ENCODE measurements at regions not wholly inside any gene's neighbourhood (a gene's known extent, or its start where the extent isn't known, plus 50 kb on each side); places are given as distances from the start of the nearest gene placed in this dataset.
"Not testable (repeated sequence)": the region's sequence is repeated elsewhere in the genome, so short reads cannot be mapped to it uniquely, and the experiment has no call there.

DNA sequence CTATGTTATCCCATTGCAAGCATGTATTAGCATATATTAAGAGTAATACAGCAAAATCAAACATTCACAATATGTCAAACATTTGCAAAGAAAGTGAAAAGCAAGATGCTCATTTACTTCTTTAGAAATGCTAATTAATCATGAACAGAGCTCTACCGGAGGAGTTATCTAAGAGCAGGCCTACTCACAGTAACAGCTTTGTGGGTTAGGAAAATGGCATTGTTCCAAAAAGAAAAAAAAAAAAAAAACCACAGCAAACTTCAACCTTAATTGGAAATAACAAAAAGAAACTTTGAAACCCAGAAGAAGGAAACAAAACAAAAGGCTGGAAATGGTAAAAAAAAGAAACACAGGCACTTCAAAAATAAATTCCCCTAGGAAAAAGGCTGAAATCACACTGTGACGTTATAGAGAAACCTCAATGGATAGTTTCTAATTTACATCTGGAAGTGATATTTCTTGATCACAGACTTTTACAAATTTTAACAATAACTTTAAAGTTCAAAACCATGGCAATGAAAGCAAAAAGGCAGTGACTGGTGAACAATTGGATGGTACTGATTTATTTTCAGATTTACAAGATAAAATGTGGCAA lies 1236.8 kb upstream of the SPRY2 start:
- Mint-ChIP-seq H3K27me3 (no peaks in the 10 kb centered on the region), H3K9me3 (peaks cover 19% of the 10 kb centered on the region), H3K36me3 (ENCODE audit: low read depth) (no peaks in the 10 kb centered on the region), H3K4me3 (no peak overlapping the region), H3K4me1 (no peaks in the 10 kb centered on the region), H3K27ac (no peak overlapping the region)
- ATAC-seq (replicated peaks): no peak

DNA sequence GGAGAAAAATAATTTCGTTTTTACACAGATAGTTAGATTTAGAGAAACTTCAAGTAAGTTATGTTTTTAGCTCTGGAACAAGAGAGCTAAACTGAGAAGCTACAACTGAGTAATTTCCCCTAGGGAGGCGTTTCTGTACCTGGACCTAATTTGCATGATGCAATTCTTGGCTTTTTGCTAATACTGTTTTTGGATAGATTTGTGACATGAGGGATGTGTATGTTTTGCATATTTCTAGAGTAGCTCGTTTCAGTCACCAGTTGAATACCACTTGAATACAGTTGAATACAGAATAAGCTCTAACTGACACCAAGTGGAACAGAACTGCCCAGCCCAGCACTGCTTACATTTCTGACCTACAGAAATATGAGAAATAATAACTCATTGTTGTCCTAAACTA lies 1227.9 kb upstream of the SPRY2 start:
- no peak overlapping the region for H3K4me3 Mint-ChIP-seq
- H3K4me1 Mint-ChIP-seq: no peaks in the 10 kb centered on the region
- ATAC-seq (replicated peaks): no peak
- H3K9me3 Mint-ChIP-seq: peaks cover 8% of the 10 kb centered on the region
- H3K27me3 Mint-ChIP-seq: no peaks in the 10 kb centered on the region
- H3K27ac Mint-ChIP-seq: no peak overlapping the region
- no peaks in the 10 kb centered on the region for H3K36me3 Mint-ChIP-seq (ENCODE audit: low read depth)

DNA sequence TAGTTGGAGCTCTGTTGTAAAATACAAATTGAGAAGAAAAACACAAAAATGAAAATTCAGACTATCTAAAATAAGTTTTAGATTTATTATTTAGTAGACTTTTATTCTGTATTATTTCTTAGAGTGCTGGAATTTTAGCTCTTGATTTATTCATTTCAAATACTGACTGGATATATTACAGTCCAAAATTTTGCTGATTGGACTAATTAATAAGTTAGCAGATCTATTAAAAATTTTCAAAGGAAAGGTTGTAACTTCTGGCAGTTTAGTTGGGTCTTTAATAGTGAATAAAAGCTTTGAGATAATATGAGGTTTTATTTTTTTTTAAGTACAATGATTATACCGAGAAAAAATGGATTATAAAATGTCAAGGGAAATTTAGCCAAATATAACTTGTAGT lies 1224.9 kb upstream of the SPRY2 start:
- Mint-ChIP-seq H3K36me3 (ENCODE audit: low read depth) (no peaks in the 10 kb centered on the region), H3K9me3 (peaks cover 13% of the 10 kb centered on the region), H3K27ac (no peak overlapping the region), H3K4me3 (no peak overlapping the region), H3K27me3 (no peaks in the 10 kb centered on the region), H3K4me1 (no peaks in the 10 kb centered on the region)
- no peak for ATAC-seq (replicated peaks)

DNA sequence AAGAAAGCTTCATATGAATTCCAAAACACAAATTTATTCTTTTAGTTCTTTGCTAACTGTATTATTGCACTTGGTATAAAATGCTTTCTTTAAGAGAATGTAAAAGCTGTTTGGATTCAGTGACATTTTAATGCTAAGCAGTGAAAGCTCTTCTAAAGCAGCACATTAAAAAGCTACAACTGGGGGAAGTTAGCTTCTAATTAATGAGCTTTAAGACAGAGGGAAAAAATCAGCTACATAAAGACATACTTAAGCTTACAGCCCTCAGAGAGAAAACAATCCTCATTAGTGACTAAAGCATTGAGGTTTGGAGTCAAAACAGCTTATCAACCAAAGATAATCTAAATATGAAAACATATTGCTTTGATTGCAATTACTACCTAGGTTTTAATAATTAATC lies 1222.2 kb upstream of the SPRY2 start:
- no peak for ATAC-seq (replicated peaks)
- H3K4me3 Mint-ChIP-seq: no peak overlapping the region
- no peaks in the 10 kb centered on the region for H3K4me1 Mint-ChIP-seq
- H3K36me3 Mint-ChIP-seq (ENCODE audit: low read depth): no peaks in the 10 kb centered on the region
- H3K9me3 Mint-ChIP-seq: peaks cover 9% of the 10 kb centered on the region
- H3K27ac Mint-ChIP-seq: no peak overlapping the region
- no peaks in the 10 kb centered on the region for H3K27me3 Mint-ChIP-seq

GRCh38 chr13:81562598-81562997 lies 1221.7 kb upstream of the SPRY2 start:
- no peak overlapping the region for H3K27ac Mint-ChIP-seq

DNA sequence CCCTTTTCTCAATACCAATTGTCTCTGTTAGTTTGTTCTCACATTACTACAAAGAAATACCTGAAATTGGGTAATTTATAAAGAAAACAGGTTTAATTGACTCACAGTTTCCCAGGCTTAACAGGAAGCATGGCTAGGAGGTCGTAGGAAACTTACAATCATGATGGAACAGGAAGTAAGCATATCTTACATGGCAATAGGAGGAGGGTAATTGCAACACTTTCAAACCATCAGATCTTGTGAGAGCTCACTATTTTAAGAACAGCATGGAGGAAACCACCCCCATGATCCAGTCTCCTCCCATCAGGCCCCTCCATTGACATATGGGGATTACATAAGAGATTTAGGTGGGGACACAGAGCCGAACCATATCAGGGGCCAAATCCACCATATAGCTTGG lies 1210.1 kb upstream of the SPRY2 start:
- no peaks in the 10 kb centered on the region for H3K27me3 Mint-ChIP-seq
- H3K4me1 Mint-ChIP-seq: no peaks in the 10 kb centered on the region
- peaks cover 23% of the 10 kb centered on the region for H3K9me3 Mint-ChIP-seq
- no peaks in the 10 kb centered on the region for H3K36me3 Mint-ChIP-seq (ENCODE audit: low read depth)
- no peak overlapping the region for H3K4me3 Mint-ChIP-seq
- H3K27ac Mint-ChIP-seq: no peak overlapping the region
- ATAC-seq (replicated peaks): no peak

More at GRCh38 chr13:81562598-81562997, 1221.7 kb upstream of the SPRY2 start:
- no peaks in the 10 kb centered on the region for H3K4me1 Mint-ChIP-seq
- H3K9me3 Mint-ChIP-seq: peaks cover 9% of the 10 kb centered on the region
- no peak overlapping the region for H3K4me3 Mint-ChIP-seq
- ATAC-seq (replicated peaks): no peak
- H3K27me3 Mint-ChIP-seq: no peaks in the 10 kb centered on the region
- H3K36me3 Mint-ChIP-seq (ENCODE audit: low read depth): no peaks in the 10 kb centered on the region

- H3K4me1 Mint-ChIP-seq; H3K36me3 Mint-ChIP-seq (ENCODE audit: low read depth); H3K4me3 Mint-ChIP-seq; H3K27ac Mint-ChIP-seq; ATAC-seq (replicated peaks); H3K27me3 Mint-ChIP-seq: not testable (repeated sequence)
- H3K9me3 Mint-ChIP-seq: peaks cover 30% of the 10 kb centered on the region
Observed at GRCh38 chr13:81546294-81546693, 1205.4 kb upstream of the SPRY2 start.

DNA sequence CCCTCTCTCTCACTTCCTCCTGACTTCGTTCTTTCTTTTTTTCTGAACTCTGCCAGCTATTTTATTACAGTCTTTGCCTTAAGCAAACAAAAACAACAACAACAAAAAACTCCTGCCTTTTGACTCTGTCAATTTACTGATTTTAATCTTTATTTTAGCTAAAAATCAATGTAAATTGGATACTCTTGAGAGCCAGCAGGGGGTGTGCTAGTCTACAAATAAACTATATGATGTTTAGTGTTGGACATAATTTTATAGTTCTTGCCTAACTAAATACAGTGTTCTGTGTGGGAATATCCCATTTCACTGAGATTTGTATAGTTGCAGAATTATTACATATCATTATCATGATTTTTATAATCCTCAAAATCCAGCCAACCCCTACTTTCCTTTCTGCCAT lies 1199.9 kb upstream of the SPRY2 start:
- no peaks in the 10 kb centered on the region for H3K27me3 Mint-ChIP-seq
- H3K4me1 Mint-ChIP-seq: no peaks in the 10 kb centered on the region
- ATAC-seq (replicated peaks): no peak
- H3K4me3 Mint-ChIP-seq: no peak overlapping the region
- H3K9me3 Mint-ChIP-seq: peaks cover 26% of the 10 kb centered on the region
- H3K36me3 Mint-ChIP-seq (ENCODE audit: low read depth): no peaks in the 10 kb centered on the region
- H3K27ac Mint-ChIP-seq: no peak overlapping the region

- no peaks in the 10 kb centered on the region for H3K4me1 Mint-ChIP-seq
- H3K4me3 Mint-ChIP-seq: no peak overlapping the region
- H3K9me3 Mint-ChIP-seq: peaks cover 27% of the 10 kb centered on the region
- H3K27ac Mint-ChIP-seq: no peak overlapping the region
- no peaks in the 10 kb centered on the region for H3K36me3 Mint-ChIP-seq (ENCODE audit: low read depth)
- no peak for ATAC-seq (replicated peaks)
- H3K27me3 Mint-ChIP-seq: no peaks in the 10 kb centered on the region
Observed at GRCh38 chr13:81539643-81540150, 1198.8 kb upstream of the SPRY2 start.

GRCh38 chr13:81498969-81499368 lies 1158.0 kb upstream of the SPRY2 start:
- no peak for ATAC-seq (replicated peaks)
- H3K4me3 Mint-ChIP-seq: no peak overlapping the region
- H3K36me3 Mint-ChIP-seq (ENCODE audit: low read depth): no peaks in the 10 kb centered on the region
- H3K9me3 Mint-ChIP-seq: peaks cover 22% of the 10 kb centered on the region
- no peak overlapping the region for H3K27ac Mint-ChIP-seq
- H3K4me1 Mint-ChIP-seq: no peaks in the 10 kb centered on the region
- no peaks in the 10 kb centered on the region for H3K27me3 Mint-ChIP-seq

DNA sequence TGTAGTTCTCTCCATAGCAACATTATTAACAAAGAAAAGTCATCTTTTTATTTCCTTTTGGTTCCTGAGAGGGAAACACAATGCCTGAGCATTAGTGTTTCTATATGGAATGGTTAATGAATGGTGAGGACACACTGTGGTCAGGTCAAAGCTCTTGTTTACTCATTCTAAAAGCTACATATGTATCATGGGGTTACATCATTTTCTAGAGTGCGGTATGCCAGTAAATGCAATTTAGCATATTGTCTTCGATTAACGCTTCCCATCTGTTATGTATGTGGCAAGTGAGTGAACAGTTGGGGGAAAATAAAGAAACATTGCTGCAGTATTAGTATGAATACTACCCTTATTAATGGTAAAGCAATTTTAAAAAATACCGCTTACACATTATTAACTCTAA lies 1152.2 kb upstream of the SPRY2 start:
- H3K27ac Mint-ChIP-seq: no peak overlapping the region
- no peaks in the 10 kb centered on the region for H3K4me1 Mint-ChIP-seq
- H3K27me3 Mint-ChIP-seq: no peaks in the 10 kb centered on the region
- H3K36me3 Mint-ChIP-seq (ENCODE audit: low read depth): no peaks in the 10 kb centered on the region
- H3K4me3 Mint-ChIP-seq: no peak overlapping the region
- H3K9me3 Mint-ChIP-seq: peaks cover 10% of the 10 kb centered on the region
- ATAC-seq (replicated peaks): no peak

GRCh38 chr13:81492449-81492848 lies 1151.5 kb upstream of the SPRY2 start:
- H3K4me1 Mint-ChIP-seq: no peaks in the 10 kb centered on the region
- peaks cover 8% of the 10 kb centered on the region for H3K9me3 Mint-ChIP-seq
- no peaks in the 10 kb centered on the region for H3K27me3 Mint-ChIP-seq
- no peak overlapping the region for H3K27ac Mint-ChIP-seq
- ATAC-seq (replicated peaks): no peak
- no peak overlapping the region for H3K4me3 Mint-ChIP-seq
- H3K36me3 Mint-ChIP-seq (ENCODE audit: low read depth): no peaks in the 10 kb centered on the region

DNA sequence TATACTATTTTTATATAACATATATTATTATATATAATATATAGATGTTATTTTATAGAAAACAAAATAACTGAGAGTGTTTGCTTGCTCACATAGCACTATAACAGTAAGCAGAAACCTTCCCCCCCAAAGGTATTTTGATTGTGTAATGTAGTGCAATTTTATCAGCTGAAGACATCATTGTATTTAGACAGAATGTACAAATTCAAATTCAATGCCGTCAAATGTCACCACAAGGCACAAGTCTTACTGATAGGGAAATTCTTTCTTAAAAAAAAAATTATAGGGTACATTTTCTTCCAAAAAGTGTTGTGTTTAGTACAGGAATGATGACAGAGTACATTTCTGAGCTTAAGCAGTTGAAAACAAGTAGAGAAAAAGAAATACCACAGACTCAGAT lies 1147.1 kb upstream of the SPRY2 start:
- Mint-ChIP-seq H3K36me3 (ENCODE audit: low read depth) (no peaks in the 10 kb centered on the region), H3K9me3 (peaks cover 1% of the 10 kb centered on the region)
- ATAC-seq (replicated peaks): no peak

GRCh38 chr13:81487151-81487550 lies 1146.2 kb upstream of the SPRY2 start:
- no peak overlapping the region for H3K4me3 Mint-ChIP-seq
- H3K27me3 Mint-ChIP-seq: no peaks in the 10 kb centered on the region
- ATAC-seq (replicated peaks): no peak
- peaks cover 3% of the 10 kb centered on the region for H3K9me3 Mint-ChIP-seq
- no peaks in the 10 kb centered on the region for H3K4me1 Mint-ChIP-seq
- H3K36me3 Mint-ChIP-seq (ENCODE audit: low read depth): no peaks in the 10 kb centered on the region
- no peak overlapping the region for H3K27ac Mint-ChIP-seq

More for the DNA sequence above, 1147.1 kb upstream of the SPRY2 start:
- no peaks in the 10 kb centered on the region for H3K27me3 Mint-ChIP-seq
- no peak overlapping the region for H3K27ac Mint-ChIP-seq
- H3K4me3 Mint-ChIP-seq: no peak overlapping the region
- H3K4me1 Mint-ChIP-seq: no peaks in the 10 kb centered on the region

- no peaks in the 10 kb centered on the region for H3K36me3 Mint-ChIP-seq (ENCODE audit: low read depth)
- ATAC-seq (replicated peaks): no peak
Observed at GRCh38 chr13:81480634-81481033, 1139.7 kb upstream of the SPRY2 start.

More at GRCh38 chr13:81480634-81481033, 1139.7 kb upstream of the SPRY2 start:
- Mint-ChIP-seq H3K27ac (no peak overlapping the region), H3K4me1 (no peaks in the 10 kb centered on the region), H3K9me3 (peaks cover 10% of the 10 kb centered on the region), H3K4me3 (no peak overlapping the region), H3K27me3 (no peaks in the 10 kb centered on the region)

Data from activated T-helper 17 cell treated with anti-CD3 and anti-CD28 coated beads, Interleukin-2, amount 50 U/mL, for 72 hours (primary cell).